ENCODE measurements at regions not wholly inside any gene's neighbourhood (a gene's known extent, or its start where the extent isn't known, plus 50 kb on each side); places are given as distances from the start of the nearest gene placed in this dataset.

DNA sequence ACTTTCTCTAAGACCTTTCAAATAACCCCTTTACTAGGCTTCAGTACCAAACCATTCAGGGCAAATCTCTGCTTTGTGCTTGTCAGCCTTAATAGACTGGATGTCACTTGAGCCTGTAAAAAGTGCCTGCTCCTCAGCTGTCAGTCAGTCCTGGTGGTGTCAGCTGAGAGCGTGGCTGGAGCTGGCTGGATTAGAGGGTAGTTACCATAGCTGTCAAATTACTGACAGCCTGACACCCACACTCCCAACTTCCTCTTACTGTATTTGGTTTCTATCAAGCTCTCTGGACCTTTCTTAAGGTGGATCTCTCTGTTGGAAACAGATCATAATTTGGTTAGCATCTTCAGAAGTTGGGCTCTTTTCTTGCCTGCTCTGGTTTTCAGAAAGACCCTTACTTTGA lies 371.4 kb upstream of the ATP5MC3 start:
- TF ChIP-seq, protein P1, sequence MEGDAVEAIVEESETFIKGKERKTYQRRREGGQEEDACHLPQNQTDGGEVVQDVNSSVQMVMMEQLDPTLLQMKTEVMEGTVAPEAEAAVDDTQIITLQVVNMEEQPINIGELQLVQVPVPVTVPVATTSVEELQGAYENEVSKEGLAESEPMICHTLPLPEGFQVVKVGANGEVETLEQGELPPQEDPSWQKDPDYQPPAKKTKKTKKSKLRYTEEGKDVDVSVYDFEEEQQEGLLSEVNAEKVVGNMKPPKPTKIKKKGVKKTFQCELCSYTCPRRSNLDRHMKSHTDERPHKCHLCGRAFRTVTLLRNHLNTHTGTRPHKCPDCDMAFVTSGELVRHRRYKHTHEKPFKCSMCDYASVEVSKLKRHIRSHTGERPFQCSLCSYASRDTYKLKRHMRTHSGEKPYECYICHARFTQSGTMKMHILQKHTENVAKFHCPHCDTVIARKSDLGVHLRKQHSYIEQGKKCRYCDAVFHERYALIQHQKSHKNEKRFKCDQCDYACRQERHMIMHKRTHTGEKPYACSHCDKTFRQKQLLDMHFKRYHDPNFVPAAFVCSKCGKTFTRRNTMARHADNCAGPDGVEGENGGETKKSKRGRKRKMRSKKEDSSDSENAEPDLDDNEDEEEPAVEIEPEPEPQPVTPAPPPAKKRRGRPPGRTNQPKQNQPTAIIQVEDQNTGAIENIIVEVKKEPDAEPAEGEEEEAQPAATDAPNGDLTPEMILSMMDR (IDR thresholded peaks at IDR 0.05; ENCODE audit: low read depth, low read length, missing input control): no peak
- TF ChIP-seq JUND (IDR thresholded peaks at IDR 0.05) (no peak), TAF1 (conservative IDR thresholded peaks at IDR 0.05) (no peak), FOXA1 (IDR thresholded peaks at IDR 0.05) (no peak), SP1 (IDR thresholded peaks at IDR 0.05) (no peak), YY1 (IDR thresholded peaks at IDR 0.05) (no peak), GABPA (IDR thresholded peaks at IDR 0.05 in 1 of 2, conservative IDR thresholded peaks at IDR 0.05 in 1 of 2) (no peak), RAD21 (IDR thresholded peaks at IDR 0.05) (no peak), EGR1 (IDR thresholded peaks at IDR 0.05; ENCODE audit: low read depth in 2 of 2) (no peak)
- TF ChIP-seq, protein P2, sequence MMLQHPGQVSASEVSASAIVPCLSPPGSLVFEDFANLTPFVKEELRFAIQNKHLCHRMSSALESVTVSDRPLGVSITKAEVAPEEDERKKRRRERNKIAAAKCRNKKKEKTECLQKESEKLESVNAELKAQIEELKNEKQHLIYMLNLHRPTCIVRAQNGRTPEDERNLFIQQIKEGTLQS (IDR thresholded peaks at IDR 0.05): no peak
- TF ChIP-seq, protein P3, sequence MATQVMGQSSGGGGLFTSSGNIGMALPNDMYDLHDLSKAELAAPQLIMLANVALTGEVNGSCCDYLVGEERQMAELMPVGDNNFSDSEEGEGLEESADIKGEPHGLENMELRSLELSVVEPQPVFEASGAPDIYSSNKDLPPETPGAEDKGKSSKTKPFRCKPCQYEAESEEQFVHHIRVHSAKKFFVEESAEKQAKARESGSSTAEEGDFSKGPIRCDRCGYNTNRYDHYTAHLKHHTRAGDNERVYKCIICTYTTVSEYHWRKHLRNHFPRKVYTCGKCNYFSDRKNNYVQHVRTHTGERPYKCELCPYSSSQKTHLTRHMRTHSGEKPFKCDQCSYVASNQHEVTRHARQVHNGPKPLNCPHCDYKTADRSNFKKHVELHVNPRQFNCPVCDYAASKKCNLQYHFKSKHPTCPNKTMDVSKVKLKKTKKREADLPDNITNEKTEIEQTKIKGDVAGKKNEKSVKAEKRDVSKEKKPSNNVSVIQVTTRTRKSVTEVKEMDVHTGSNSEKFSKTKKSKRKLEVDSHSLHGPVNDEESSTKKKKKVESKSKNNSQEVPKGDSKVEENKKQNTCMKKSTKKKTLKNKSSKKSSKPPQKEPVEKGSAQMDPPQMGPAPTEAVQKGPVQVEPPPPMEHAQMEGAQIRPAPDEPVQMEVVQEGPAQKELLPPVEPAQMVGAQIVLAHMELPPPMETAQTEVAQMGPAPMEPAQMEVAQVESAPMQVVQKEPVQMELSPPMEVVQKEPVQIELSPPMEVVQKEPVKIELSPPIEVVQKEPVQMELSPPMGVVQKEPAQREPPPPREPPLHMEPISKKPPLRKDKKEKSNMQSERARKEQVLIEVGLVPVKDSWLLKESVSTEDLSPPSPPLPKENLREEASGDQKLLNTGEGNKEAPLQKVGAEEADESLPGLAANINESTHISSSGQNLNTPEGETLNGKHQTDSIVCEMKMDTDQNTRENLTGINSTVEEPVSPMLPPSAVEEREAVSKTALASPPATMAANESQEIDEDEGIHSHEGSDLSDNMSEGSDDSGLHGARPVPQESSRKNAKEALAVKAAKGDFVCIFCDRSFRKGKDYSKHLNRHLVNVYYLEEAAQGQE (IDR thresholded peaks at IDR 0.05): no peak
- TF ChIP-seq, protein P4, sequence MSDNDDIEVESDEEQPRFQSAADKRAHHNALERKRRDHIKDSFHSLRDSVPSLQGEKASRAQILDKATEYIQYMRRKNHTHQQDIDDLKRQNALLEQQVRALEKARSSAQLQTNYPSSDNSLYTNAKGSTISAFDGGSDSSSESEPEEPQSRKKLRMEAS (IDR thresholded peaks at IDR 0.05): no peak
